KMS-11 (cell line): ENCODE measurements at regions not wholly inside any gene's neighbourhood (a gene's known extent, or its start where the extent isn't known, plus 50 kb on each side); places are given as distances from the start of the nearest gene placed in this dataset.
"Not testable (repeated sequence)": the region's sequence is repeated elsewhere in the genome, so short reads cannot be mapped to it uniquely, and the experiment has no call there.

Experiments used
- H2AFZ ChIP-seq: fragments of 200-600 bp; sonication (generic); 2 replicates; pipeline ENCODE4 v1.6.1; 2016; ENCODE audit warnings: antibody characterized with exemption, mixed run types, low read depth
- H3K27ac ChIP-seq: fragments of 200-600 bp; sonication (generic); 2 replicates; pipeline ENCODE4 v1.6.1; 2016; ENCODE audit warnings: mild to moderate bottlenecking, mixed run types
- H3K27me3 ChIP-seq: fragments of 200-600 bp; sonication (generic); 2 replicates; pipeline ENCODE4 v1.6.1; 2017; ENCODE audit warnings: mild to moderate bottlenecking, low read depth, mixed run types, moderate library complexity; ENCODE audit not compliant: insufficient read depth
- H3K36me3 ChIP-seq: fragments of 200-600 bp; sonication (generic); 2 replicates; pipeline ENCODE4 v1.6.1; 2017; ENCODE audit warnings: mild to moderate bottlenecking, mixed run types; ENCODE audit not compliant: insufficient read depth
- H3K4me1 ChIP-seq: fragments of 200-600 bp; sonication (generic); 2 replicates; pipeline ENCODE4 v1.6.1; 2016; ENCODE audit warnings: mild to moderate bottlenecking, low read depth, mixed run types; ENCODE audit not compliant: poor library complexity, severe bottlenecking
- H3K4me2 ChIP-seq: fragments of 200-600 bp; sonication (generic); 2 replicates; pipeline ENCODE4 v1.7.0; 2016; ENCODE audit warnings: mild to moderate bottlenecking, mixed run types
- H3K4me3 ChIP-seq: fragments of 200-600 bp; sonication (generic); IDR thresholded peaks from 2 replicates; pipeline ENCODE4 v1.6.1; 2017; ENCODE audit warnings: low read depth, low read length, mixed read lengths; ENCODE audit not compliant: insufficient read depth
- H3K79me2 ChIP-seq: fragments of 200-600 bp; sonication (generic); 2 replicates; pipeline ENCODE4 v1.6.1; 2016; ENCODE audit warnings: low read depth, mixed run types; ENCODE audit not compliant: insufficient read depth
- H3K9ac ChIP-seq: fragments of 200-600 bp; sonication (generic); 2 replicates; pipeline ENCODE4 v1.6.1; 2016; ENCODE audit warnings: mild to moderate bottlenecking, mixed run types
- H4K20me1 ChIP-seq: fragments of 200-600 bp; sonication (generic); 2 replicates; pipeline ENCODE4 v1.6.1; 2016; ENCODE audit warnings: mild to moderate bottlenecking, mixed run types; ENCODE audit not compliant: insufficient read depth
- CTCF ChIP-seq: fragments of 200-600 bp; sonication (generic); conservative IDR thresholded peaks from 2 replicates; pipeline ENCODE4 v1.6.1; 2017; ENCODE audit warnings: low read depth, mild to moderate bottlenecking, antibody characterized with exemption, low read length, moderate library complexity, mixed read lengths

GRCh38 chr16:31581065-31581464 lies 53.4 kb downstream of the AHSP start:
- H4K20me1 ChIP-seq, result not testable (repeated sequence)

GRCh38 chr16:31601737-31602384 lies 74.2 kb downstream of the AHSP start:
- not testable (repeated sequence) for H3K79me2 ChIP-seq, H3K27ac ChIP-seq, H3K27me3 ChIP-seq, H3K36me3 ChIP-seq, H3K4me2 ChIP-seq, H2AFZ ChIP-seq, H4K20me1 ChIP-seq, H3K9ac ChIP-seq, H3K4me1 ChIP-seq, H3K4me3 ChIP-seq

More at GRCh38 chr16:31581065-31581464, 53.4 kb downstream of the AHSP start:
- H3K4me2 ChIP-seq, H3K4me3 ChIP-seq, H3K4me1 ChIP-seq, H3K36me3 ChIP-seq, H3K27me3 ChIP-seq, H2AFZ ChIP-seq, H3K27ac ChIP-seq, H3K9ac ChIP-seq, H3K79me2 ChIP-seq: not testable (repeated sequence)

GRCh38 chr16:31618130-31618529 lies 90.4 kb downstream of the AHSP start:
- Histone ChIP-seq H3K27ac (no peak overlapping the region), H3K36me3 (no peaks in the 10 kb centered on the region), H3K4me2 (no peak overlapping the region), H2AFZ (no peak overlapping the region), H3K4me3 (no peak overlapping the region), H3K9ac (no peak overlapping the region), H3K4me1 (no peaks in the 10 kb centered on the region), H3K27me3 (no peaks in the 10 kb centered on the region), H4K20me1 (no peaks in the 10 kb centered on the region), H3K79me2 (no peaks in the 10 kb centered on the region)
- TF ChIP-seq CTCF, result no peak

DNA sequence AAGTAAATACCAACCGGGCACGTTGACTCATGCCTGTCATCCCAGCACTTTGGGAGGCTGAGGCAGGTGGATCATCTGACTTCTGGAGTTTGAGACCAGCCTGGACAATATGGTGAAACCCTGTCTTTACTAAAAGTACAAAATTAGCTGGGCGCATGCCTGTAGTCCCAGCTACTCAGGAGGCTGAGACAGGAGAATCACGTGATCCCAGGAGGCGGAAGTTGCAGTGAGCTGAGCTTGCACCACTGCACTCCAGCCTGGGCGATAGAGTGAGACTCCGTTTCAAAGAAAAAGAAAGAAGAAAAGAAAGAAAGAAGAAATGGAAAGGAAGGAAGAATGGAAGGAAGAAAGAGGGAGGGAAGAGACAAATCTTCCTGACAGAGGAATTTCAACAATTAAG lies 108.7 kb downstream of the AHSP start:
- no peak overlapping the region for H3K4me2 ChIP-seq
- TF ChIP-seq CTCF, result no peak
- no peak overlapping the region for H3K9ac ChIP-seq

DNA sequence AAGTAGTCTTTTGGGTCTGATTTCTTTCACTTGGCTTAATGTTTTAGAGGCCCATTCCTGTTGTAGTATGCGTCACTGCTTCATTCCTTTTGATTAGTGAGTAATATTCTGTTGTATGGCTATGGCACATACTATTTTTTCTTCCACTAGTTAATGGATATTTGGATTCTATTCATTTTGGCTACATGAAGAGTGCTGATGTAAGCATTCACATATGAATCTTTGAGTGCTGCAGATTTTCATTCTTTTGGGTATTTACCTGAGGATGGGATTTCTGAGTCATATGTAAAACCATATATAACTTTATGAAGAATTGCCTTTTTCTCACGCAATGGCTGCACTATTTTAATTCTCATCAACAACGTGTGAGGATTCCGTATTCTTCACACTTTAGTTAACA lies 113.6 kb downstream of the AHSP start:
- no peak overlapping the region for H3K4me2 ChIP-seq
- no peaks in the 10 kb centered on the region for H3K36me3 ChIP-seq
- no peak overlapping the region for H3K27ac ChIP-seq
- H3K4me1 ChIP-seq, result no peaks in the 10 kb centered on the region
- H3K4me3 ChIP-seq, result no peak overlapping the region
- H4K20me1 ChIP-seq, result no peaks in the 10 kb centered on the region
- no peak for TF ChIP-seq CTCF
- H3K79me2 ChIP-seq, result no peaks in the 10 kb centered on the region
- no peak overlapping the region for H2AFZ ChIP-seq
- no peaks in the 10 kb centered on the region for H3K27me3 ChIP-seq
- H3K9ac ChIP-seq, result no peak overlapping the region

More for the DNA sequence above, 108.7 kb downstream of the AHSP start:
- Histone ChIP-seq H3K27ac (no peak overlapping the region), H3K36me3 (no peaks in the 10 kb centered on the region), H3K4me1 (no peaks in the 10 kb centered on the region), H2AFZ (no peak overlapping the region), H3K27me3 (no peaks in the 10 kb centered on the region), H3K79me2 (no peaks in the 10 kb centered on the region), H4K20me1 (no peaks in the 10 kb centered on the region), H3K4me3 (no peak overlapping the region)

DNA sequence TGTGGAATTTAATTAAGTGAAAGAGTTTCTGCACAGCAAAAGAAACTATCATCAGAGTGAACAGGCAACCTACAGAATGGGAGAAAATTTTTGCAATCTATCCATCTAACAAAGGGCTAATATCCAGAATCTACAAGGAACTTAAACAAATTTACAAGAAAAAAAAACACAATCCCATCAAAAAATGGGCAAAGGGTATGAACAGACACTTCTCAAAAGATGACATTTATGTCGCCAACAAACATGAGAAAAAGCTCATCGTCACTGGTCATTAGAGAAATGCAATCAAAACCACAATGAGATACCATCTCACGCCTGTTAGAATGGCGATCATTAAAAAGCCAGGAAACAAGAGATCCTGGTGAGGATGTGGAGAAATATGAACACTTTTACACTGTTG lies 128.0 kb downstream of the AHSP start:
- not testable (repeated sequence) for H2AFZ ChIP-seq, H4K20me1 ChIP-seq, H3K9ac ChIP-seq, H3K27ac ChIP-seq, H3K4me3 ChIP-seq, H3K4me2 ChIP-seq, H3K27me3 ChIP-seq, H3K4me1 ChIP-seq, H3K79me2 ChIP-seq, H3K36me3 ChIP-seq
